Astrocyte (in vitro differentiated cells and primary cell): ENCODE measurements at regions not wholly inside any gene's neighbourhood (a gene's known extent, or its start where the extent isn't known, plus 50 kb on each side); places are given as distances from the start of the nearest gene placed in this dataset.

ENCODE experiments used
- DNase-seq: peaks from one replicate; pipeline ENCODE4 v3.0.0-alpha.2; 2010; ENCODE audit warnings: low read depth
- FAIRE-seq: peaks from 2 replicates; lab custom pipeline; 2011; peaks lifted over from hg19 to GRCh38; lab: Jason Lieb, UNC
- H2AFZ ChIP-seq: 2 replicates; pipeline ENCODE4 v1.6.0; 2012; ENCODE audit warnings: low read depth, low read length, inconsistent platforms
- H3K27ac ChIP-seq: 2 replicates; pipeline ENCODE4 v1.5.1; 2011; ENCODE audit warnings: low read depth, low read length, inconsistent platforms
- H3K27me3 ChIP-seq: 2 replicates; pipeline ENCODE4 v1.6.0; 2011; ENCODE audit warnings: low read length, inconsistent platforms; ENCODE audit not compliant: insufficient read depth
- H3K36me3 ChIP-seq: 2 replicates; pipeline ENCODE4 v1.5.1; 2011; ENCODE audit warnings: low read length, inconsistent platforms; ENCODE audit not compliant: insufficient read depth
- H3K4me1 ChIP-seq: 2 replicates; pipeline ENCODE4 v1.5.1; 2011; ENCODE audit warnings: low read length, inconsistent platforms; ENCODE audit not compliant: insufficient read depth
- H3K4me2 ChIP-seq: 2 replicates; pipeline ENCODE4 v1.6.0; 2012; ENCODE audit warnings: low read length, inconsistent platforms
- H3K4me3 ChIP-seq: 2 replicates; pipeline ENCODE4 v1.5.1; 2011; ENCODE audit warnings: low read depth, mild to moderate bottlenecking, low read length, inconsistent platforms; ENCODE audit not compliant: insufficient read depth
- H3K79me2 ChIP-seq: 2 replicates; pipeline ENCODE4 v1.6.0; 2012; ENCODE audit warnings: mild to moderate bottlenecking, low read length, inconsistent platforms; ENCODE audit not compliant: insufficient read depth
- H3K9ac ChIP-seq: 2 replicates; pipeline ENCODE4 v1.6.0; 2012; ENCODE audit warnings: mild to moderate bottlenecking, low read length, inconsistent platforms
- H3K9me3 ChIP-seq: 2 replicates; pipeline ENCODE4 v1.5.1; 2012; ENCODE audit warnings: low read depth, mild to moderate bottlenecking, low read length, inconsistent platforms; ENCODE audit not compliant: insufficient read depth
- H4K20me1 ChIP-seq: 2 replicates; pipeline ENCODE4 v1.6.0; 2012; ENCODE audit warnings: low read length, inconsistent platforms; ENCODE audit not compliant: insufficient read depth
- H3K27ac Mint-ChIP-seq: one replicate; pipeline ENCODE4 v1.8.0; 2021; ENCODE audit warnings: mild to moderate bottlenecking, mixed read lengths; ENCODE audit not compliant: unreplicated experiment
- H3K27me3 Mint-ChIP-seq: one replicate; pipeline ENCODE4 v1.8.0; 2021; ENCODE audit warnings: low read depth, mixed read lengths; ENCODE audit not compliant: unreplicated experiment
- H3K36me3 Mint-ChIP-seq: one replicate; pipeline ENCODE4 v1.8.0; 2021; ENCODE audit warnings: low read depth, mixed read lengths; ENCODE audit not compliant: unreplicated experiment
- H3K4me1 Mint-ChIP-seq: one replicate; pipeline ENCODE4 v1.8.0; 2021; ENCODE audit warnings: low read depth, mixed read lengths; ENCODE audit not compliant: unreplicated experiment
- H3K4me3 Mint-ChIP-seq: one replicate; pipeline ENCODE4 v1.8.0; 2021; ENCODE audit warnings: mild to moderate bottlenecking, moderate library complexity, mixed read lengths; ENCODE audit not compliant: unreplicated experiment
- H3K9me3 Mint-ChIP-seq: one replicate; pipeline ENCODE4 v1.8.0; 2021; ENCODE audit warnings: mild to moderate bottlenecking, mixed read lengths; ENCODE audit not compliant: unreplicated experiment
- CTCF ChIP-seq: IDR thresholded peaks from 2 replicates; pipeline ENCODE4 v1.5.1; 2011; ENCODE audit warnings: low read depth, mild to moderate bottlenecking, inconsistent platforms, low read length, moderate library complexity; ENCODE audit not compliant: insufficient read depth
- EZH2 ChIP-seq: IDR thresholded peaks from 2 replicates; pipeline ENCODE4 v1.6.1; 2012; ENCODE audit warnings: mild to moderate bottlenecking, low read length, inconsistent platforms; ENCODE audit not compliant: insufficient read depth

GRCh38 chr15:96123630-96124187 is 206.8 kb upstream of the NR2F2 start:
- Mint-ChIP-seq H3K9me3 (peaks cover 3% of the 10 kb centered on the region), H3K27me3 (peaks cover 3% of the 10 kb centered on the region), H3K27ac (no peak overlapping the region), H3K4me1 (peaks cover 19% of the 10 kb centered on the region), H3K36me3 (no peaks in the 10 kb centered on the region), H3K4me3 (no peak overlapping the region)
- H3K4me2 ChIP-seq = no peak overlapping the region
- no peak overlapping the region for H2AFZ ChIP-seq
- no peak overlapping the region for H3K27ac ChIP-seq
- FAIRE-seq (no peak), DNase-seq (no peak)
- H3K27me3 ChIP-seq = no peaks in the 10 kb centered on the region
- no peaks in the 10 kb centered on the region for H3K9me3 ChIP-seq
- no peak for TF ChIP-seq CTCF
- no peak overlapping the region for H3K9ac ChIP-seq
- no peaks in the 10 kb centered on the region for H3K36me3 ChIP-seq
- no peaks in the 10 kb centered on the region for H3K79me2 ChIP-seq
- no peak overlapping the region for H3K4me3 ChIP-seq
- H3K4me1 ChIP-seq = peaks cover 6% of the 10 kb centered on the region
- no peaks in the 10 kb centered on the region for H4K20me1 ChIP-seq

GRCh38 chr15:96124436-96124835 is 206.1 kb upstream of the NR2F2 start:
- Histone ChIP-seq H3K9me3 (no peaks in the 10 kb centered on the region), H3K4me2 (no peak overlapping the region), H3K9ac (no peak overlapping the region), H3K4me3 (no peak overlapping the region), H3K27me3 (no peaks in the 10 kb centered on the region), H3K4me1 (peaks cover 6% of the 10 kb centered on the region), H3K36me3 (no peaks in the 10 kb centered on the region), H3K79me2 (no peaks in the 10 kb centered on the region), H4K20me1 (no peaks in the 10 kb centered on the region), H2AFZ (no peak overlapping the region), H3K27ac (no peak overlapping the region)
- Mint-ChIP-seq H3K4me3 (no peak overlapping the region), H3K36me3 (no peaks in the 10 kb centered on the region), H3K9me3 (peaks cover 3% of the 10 kb centered on the region), H3K27me3 (peaks cover 3% of the 10 kb centered on the region), H3K27ac (no peak overlapping the region), H3K4me1 (peaks cover 19% of the 10 kb centered on the region)
- no peak for FAIRE-seq
- no peak for DNase-seq
- TF ChIP-seq EZH2 (no peak), CTCF (no peak)

GRCh38 chr15:96125721-96126415 is 204.6 kb upstream of the NR2F2 start:
- H3K27ac ChIP-seq = no peak overlapping the region
- DNase-seq = peak; percentile 11
- peaks cover 3% of the 10 kb centered on the region for H3K9me3 Mint-ChIP-seq

More at GRCh38 chr15:96125721-96126415, 204.6 kb upstream of the NR2F2 start:
- H3K27ac Mint-ChIP-seq = peak overlapping the region; percentile 75
- H3K36me3 ChIP-seq = no peaks in the 10 kb centered on the region
- no peaks in the 10 kb centered on the region for H3K36me3 Mint-ChIP-seq
- no peaks in the 10 kb centered on the region for H3K9me3 ChIP-seq
- FAIRE-seq = no peak
- no peak for TF ChIP-seq EZH2
- no peak for TF ChIP-seq CTCF
- no peaks in the 10 kb centered on the region for H3K79me2 ChIP-seq
- H3K4me1 Mint-ChIP-seq = peaks cover 19% of the 10 kb centered on the region
- no peaks in the 10 kb centered on the region for H4K20me1 ChIP-seq
- no peaks in the 10 kb centered on the region for H3K27me3 ChIP-seq
- H3K4me1 ChIP-seq = peaks cover 6% of the 10 kb centered on the region
- H3K4me3 ChIP-seq = no peak overlapping the region
- no peak overlapping the region for H3K4me2 ChIP-seq
- no peak overlapping the region for H3K4me3 Mint-ChIP-seq
- H3K27me3 Mint-ChIP-seq = peaks cover 3% of the 10 kb centered on the region
- no peak overlapping the region for H2AFZ ChIP-seq
- H3K9ac ChIP-seq = no peak overlapping the region
